K562 (cell line): ENCODE measurements at regions not wholly inside any gene's neighbourhood (a gene's known extent, or its start where the extent isn't known, plus 50 kb on each side); places are given as distances from the start of the nearest gene placed in this dataset.

Experiments
- ARID2 ChIP-seq: fragments of 450-650 bp; IDR thresholded peaks from 2 replicates; pipeline ENCODE4 v1.6.1; 2017; ENCODE audit warnings: antibody characterized with exemption, mild to moderate bottlenecking
- EZH2 ChIP-seq: IDR thresholded peaks from 2 replicates; pipeline ENCODE4 v1.6.1; 2012; ENCODE audit warnings: low read depth, mild to moderate bottlenecking, inconsistent platforms, low read length, borderline replicate concordance
- RBM39 ChIP-seq: fragments of 200-400 bp; formaldehyde crosslinking; optimal IDR thresholded peaks from 2 replicates; pipeline ENCODE3; 2018; ENCODE audit warnings: low read depth, low read length
- SMAD4 ChIP-seq: fragments of 250-450 bp; sonication (Bioruptor Pico); conservative IDR thresholded peaks from 2 replicates; pipeline ENCODE4 v1.8.0; 2021; ENCODE audit warnings: inconsistent platforms, mild to moderate bottlenecking, moderate library complexity
- ZNF121 ChIP-seq: sonication (generic); formaldehyde crosslinking; conservative IDR thresholded peaks from 2 replicates; pipeline ENCODE4 v1.8.0; 2022; ENCODE audit warnings: missing genetic modification reagents
- TF ChIP-seq, protein P1 (sequence below), 3 experiments: IDR thresholded peaks in 2 of 3; conservative IDR thresholded peaks in 1 of 3; 2 replicates each; pipeline ENCODE4 v1.5.1; 2011 to 2012; ENCODE audit warnings: low read length in 3 of 3, mild to moderate bottlenecking in 3 of 3, control low read depth in 2 of 3, improper control_type of control experiment in 1 of 3, inconsistent platforms in 1 of 3, low read depth in 1 of 3, mixed read lengths in 1 of 3, moderate library complexity in 1 of 3; ENCODE audit not compliant: insufficient read depth in 2 of 3

GRCh38 chr15:94602754-94603470, 371.6 kb downstream of the MCTP2 start:
- TF ChIP-seq SMAD4 (CRISPR knock-in tag) (no peak), EZH2 (no peak), ZNF121 (CRISPR knock-in tag) (no peak), RBM39 (no peak), ARID2 (no peak)
- TF ChIP-seq, protein P1, sequence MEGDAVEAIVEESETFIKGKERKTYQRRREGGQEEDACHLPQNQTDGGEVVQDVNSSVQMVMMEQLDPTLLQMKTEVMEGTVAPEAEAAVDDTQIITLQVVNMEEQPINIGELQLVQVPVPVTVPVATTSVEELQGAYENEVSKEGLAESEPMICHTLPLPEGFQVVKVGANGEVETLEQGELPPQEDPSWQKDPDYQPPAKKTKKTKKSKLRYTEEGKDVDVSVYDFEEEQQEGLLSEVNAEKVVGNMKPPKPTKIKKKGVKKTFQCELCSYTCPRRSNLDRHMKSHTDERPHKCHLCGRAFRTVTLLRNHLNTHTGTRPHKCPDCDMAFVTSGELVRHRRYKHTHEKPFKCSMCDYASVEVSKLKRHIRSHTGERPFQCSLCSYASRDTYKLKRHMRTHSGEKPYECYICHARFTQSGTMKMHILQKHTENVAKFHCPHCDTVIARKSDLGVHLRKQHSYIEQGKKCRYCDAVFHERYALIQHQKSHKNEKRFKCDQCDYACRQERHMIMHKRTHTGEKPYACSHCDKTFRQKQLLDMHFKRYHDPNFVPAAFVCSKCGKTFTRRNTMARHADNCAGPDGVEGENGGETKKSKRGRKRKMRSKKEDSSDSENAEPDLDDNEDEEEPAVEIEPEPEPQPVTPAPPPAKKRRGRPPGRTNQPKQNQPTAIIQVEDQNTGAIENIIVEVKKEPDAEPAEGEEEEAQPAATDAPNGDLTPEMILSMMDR (IDR thresholded peaks at IDR 0.05 in 2 of 3, conservative IDR thresholded peaks at IDR 0.05 in 1 of 3; ENCODE audit: insufficient read depth in 2 of 3, low read depth in 1 of 3, low read length in 3 of 3) = no peak
